Calu3 (cell line): ENCODE measurements at regions not wholly inside any gene's neighbourhood (a gene's known extent, or its start where the extent isn't known, plus 50 kb on each side); places are given as distances from the start of the nearest gene placed in this dataset.

Source experiments
- BruUV-seq: library from RNA; stranded (reverse); fragments of 400-500 nt; replicated peaks from 2 replicates; lab custom pipeline; 2021; lab: Mats Ljungman, UMichigan
- CTCF ChIA-PET: fragments of 300-600 bp; sonication (Branson Sonifier 250); formaldehyde crosslinking; loops from one replicate; lab custom pipeline; 2022; ENCODE audit warnings: antibody characterized with exemption; lab: Charles Lee
- DNase-seq: peaks from one replicate; pipeline ENCODE4 v3.0.0; 2022
- H3K27ac Mint-ChIP-seq: one replicate; pipeline ENCODE4 v1.8.0; 2022; ENCODE audit warnings: mixed read lengths; ENCODE audit not compliant: unreplicated experiment
- H3K27me3 Mint-ChIP-seq: one replicate; pipeline ENCODE4 v1.8.0; 2022; ENCODE audit warnings: mixed read lengths; ENCODE audit not compliant: unreplicated experiment
- H3K36me3 Mint-ChIP-seq: one replicate; pipeline ENCODE4 v1.8.0; 2022; ENCODE audit warnings: mild to moderate bottlenecking, moderate library complexity, mixed read lengths; ENCODE audit not compliant: insufficient read depth, unreplicated experiment
- H3K4me1 Mint-ChIP-seq: one replicate; pipeline ENCODE4 v1.8.0; 2022; ENCODE audit warnings: mild to moderate bottlenecking, low read depth, mixed read lengths; ENCODE audit not compliant: unreplicated experiment
- H3K4me3 Mint-ChIP-seq: one replicate; pipeline ENCODE4 v1.8.0; 2022; ENCODE audit warnings: mild to moderate bottlenecking, low read depth, moderate library complexity, mixed read lengths; ENCODE audit not compliant: unreplicated experiment
- H3K9me3 Mint-ChIP-seq: one replicate; pipeline ENCODE4 v1.8.0; 2022; ENCODE audit warnings: low read depth, mixed read lengths; ENCODE audit not compliant: unreplicated experiment
- intact Hi-C: fragments of 100-400 bp; cut with micrococcal nuclease; formaldehyde crosslinking; loops from one replicate; pipeline ENCODE4 v1.10.0; 2022; ENCODE audit not compliant: unreplicated experiment
- TF ChIP-seq, protein P1 (sequence below): fragments of 200-600 bp; IDR thresholded peaks from one replicate; pipeline ENCODE4 v1.8.0; 2022; ENCODE audit warnings: antibody characterized with exemption; ENCODE audit not compliant: unreplicated experiment

DNA sequence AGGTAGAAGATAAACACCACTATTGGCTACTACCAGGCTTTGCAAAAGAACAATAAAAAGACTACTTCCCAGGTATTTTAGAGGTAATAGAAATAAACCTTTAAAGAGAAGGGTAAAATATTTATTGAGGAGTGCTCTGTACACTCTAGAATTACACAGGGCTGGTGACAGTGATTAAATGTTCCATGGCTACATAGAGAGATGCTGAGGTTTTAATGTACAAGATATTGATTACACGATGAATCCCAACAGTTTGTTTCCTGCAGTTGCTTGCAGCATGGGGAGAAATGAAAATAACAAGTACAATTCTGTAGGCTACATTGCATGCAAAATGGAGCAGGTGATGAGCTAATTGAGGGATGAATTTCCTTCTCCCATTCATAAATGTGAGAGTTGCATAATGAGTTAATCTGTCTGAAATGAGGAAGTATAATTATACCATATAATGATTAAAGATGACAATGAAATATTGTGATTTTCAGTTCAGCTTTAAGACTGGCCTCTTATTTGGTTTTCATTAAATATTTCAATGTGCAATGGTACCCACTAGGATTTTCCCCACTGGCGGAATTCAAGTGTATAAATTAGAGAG lies 266.1 kb downstream of the SOCS6 start:
- no TSS peak for BruUV-seq
- peaks cover 11% of the 10 kb centered on the region for H3K4me1 Mint-ChIP-seq
- no peak overlapping the region for H3K4me3 Mint-ChIP-seq
- CTCF ChIA-PET, result no interaction called here
- H3K9me3 Mint-ChIP-seq, result no peaks in the 10 kb centered on the region
- TF ChIP-seq, protein P1, sequence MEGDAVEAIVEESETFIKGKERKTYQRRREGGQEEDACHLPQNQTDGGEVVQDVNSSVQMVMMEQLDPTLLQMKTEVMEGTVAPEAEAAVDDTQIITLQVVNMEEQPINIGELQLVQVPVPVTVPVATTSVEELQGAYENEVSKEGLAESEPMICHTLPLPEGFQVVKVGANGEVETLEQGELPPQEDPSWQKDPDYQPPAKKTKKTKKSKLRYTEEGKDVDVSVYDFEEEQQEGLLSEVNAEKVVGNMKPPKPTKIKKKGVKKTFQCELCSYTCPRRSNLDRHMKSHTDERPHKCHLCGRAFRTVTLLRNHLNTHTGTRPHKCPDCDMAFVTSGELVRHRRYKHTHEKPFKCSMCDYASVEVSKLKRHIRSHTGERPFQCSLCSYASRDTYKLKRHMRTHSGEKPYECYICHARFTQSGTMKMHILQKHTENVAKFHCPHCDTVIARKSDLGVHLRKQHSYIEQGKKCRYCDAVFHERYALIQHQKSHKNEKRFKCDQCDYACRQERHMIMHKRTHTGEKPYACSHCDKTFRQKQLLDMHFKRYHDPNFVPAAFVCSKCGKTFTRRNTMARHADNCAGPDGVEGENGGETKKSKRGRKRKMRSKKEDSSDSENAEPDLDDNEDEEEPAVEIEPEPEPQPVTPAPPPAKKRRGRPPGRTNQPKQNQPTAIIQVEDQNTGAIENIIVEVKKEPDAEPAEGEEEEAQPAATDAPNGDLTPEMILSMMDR, result no peak
- no peaks in the 10 kb centered on the region for H3K27me3 Mint-ChIP-seq
- H3K27ac Mint-ChIP-seq, result no peak overlapping the region
- no peak for DNase-seq
- intact Hi-C loops, result no loop called here
- no peaks in the 10 kb centered on the region for H3K36me3 Mint-ChIP-seq

DNA sequence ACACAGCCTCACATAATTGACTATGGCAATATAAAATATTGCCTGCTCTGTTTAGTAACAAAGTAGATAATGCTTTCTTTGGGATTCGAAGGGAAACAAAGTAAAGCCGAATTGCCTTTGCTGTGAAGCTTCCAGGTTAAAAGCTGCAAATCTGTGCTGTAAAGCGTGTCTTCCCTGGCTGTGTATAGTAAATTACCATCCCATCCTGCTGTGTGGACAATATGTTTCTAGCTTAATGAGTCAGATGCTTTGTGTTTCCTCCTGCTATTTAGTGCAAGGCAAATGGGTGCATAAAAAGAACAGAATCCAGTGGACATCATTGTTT lies 265.1 kb downstream of the SOCS6 start:
- Mint-ChIP-seq H3K36me3 (no peaks in the 10 kb centered on the region), H3K4me3 (no peak overlapping the region)

DNA sequence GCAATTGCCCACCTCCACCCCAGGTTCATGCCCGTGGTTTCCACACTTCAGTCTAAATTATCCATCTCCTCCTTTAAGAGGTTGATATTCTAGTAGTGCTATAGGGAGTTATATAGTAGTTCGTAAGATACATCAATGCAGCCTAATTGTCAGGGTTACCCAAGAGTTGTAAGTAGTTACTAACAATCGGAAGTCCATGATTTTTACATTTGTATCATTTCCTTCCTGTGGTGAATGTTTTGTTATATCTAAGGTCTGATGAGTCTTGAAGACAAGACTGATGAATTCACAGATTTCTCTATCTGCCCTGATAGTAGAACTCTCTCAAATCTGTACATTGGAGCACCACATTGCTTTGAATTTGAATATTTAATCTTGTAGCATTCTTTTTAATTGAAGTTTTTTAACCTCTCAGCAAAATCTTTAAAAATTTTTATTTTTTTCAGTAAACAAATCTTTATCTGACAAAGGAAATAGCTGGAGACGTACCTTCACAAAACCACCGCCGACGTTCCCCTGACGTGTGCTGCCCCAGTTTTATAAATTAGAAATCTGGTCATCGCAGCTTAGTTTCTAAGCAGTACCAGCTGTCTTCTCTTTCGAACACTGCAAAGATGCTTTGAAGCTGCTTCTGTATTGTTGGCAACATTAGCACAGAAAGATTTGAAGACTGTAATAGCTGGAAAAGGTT lies 264.5 kb downstream of the SOCS6 start:
- H3K27ac Mint-ChIP-seq, result no peak overlapping the region
- H3K36me3 Mint-ChIP-seq, result no peaks in the 10 kb centered on the region
- TF ChIP-seq, protein P1, result no peak
- intact Hi-C loops, result no loop called here
- BruUV-seq, result no TSS peak
- no peaks in the 10 kb centered on the region for H3K27me3 Mint-ChIP-seq
- H3K4me1 Mint-ChIP-seq, result peaks cover 11% of the 10 kb centered on the region
- DNase-seq, result no peak
- no peak overlapping the region for H3K4me3 Mint-ChIP-seq
- CTCF ChIA-PET, result interaction anchor here (0.7 kb wide), 1 partner anchor 201 kb away, joined by 3 read pairs; no protein-coding TSS in a partner anchor
- H3K9me3 Mint-ChIP-seq, result peaks cover 3% of the 10 kb centered on the region

More for the DNA sequence above, 265.1 kb downstream of the SOCS6 start:
- no TSS peak for BruUV-seq
- TF ChIP-seq, protein P1, result no peak
- intact Hi-C loops, result no loop called here
- Mint-ChIP-seq H3K4me1 (peaks cover 11% of the 10 kb centered on the region), H3K27me3 (no peaks in the 10 kb centered on the region), H3K9me3 (peaks cover 3% of the 10 kb centered on the region), H3K27ac (no peak overlapping the region)
- no peak for DNase-seq
- CTCF ChIA-PET, result interaction anchor here (0.7 kb wide), 1 partner anchor 201 kb away, joined by 3 read pairs; no protein-coding TSS in a partner anchor

DNA sequence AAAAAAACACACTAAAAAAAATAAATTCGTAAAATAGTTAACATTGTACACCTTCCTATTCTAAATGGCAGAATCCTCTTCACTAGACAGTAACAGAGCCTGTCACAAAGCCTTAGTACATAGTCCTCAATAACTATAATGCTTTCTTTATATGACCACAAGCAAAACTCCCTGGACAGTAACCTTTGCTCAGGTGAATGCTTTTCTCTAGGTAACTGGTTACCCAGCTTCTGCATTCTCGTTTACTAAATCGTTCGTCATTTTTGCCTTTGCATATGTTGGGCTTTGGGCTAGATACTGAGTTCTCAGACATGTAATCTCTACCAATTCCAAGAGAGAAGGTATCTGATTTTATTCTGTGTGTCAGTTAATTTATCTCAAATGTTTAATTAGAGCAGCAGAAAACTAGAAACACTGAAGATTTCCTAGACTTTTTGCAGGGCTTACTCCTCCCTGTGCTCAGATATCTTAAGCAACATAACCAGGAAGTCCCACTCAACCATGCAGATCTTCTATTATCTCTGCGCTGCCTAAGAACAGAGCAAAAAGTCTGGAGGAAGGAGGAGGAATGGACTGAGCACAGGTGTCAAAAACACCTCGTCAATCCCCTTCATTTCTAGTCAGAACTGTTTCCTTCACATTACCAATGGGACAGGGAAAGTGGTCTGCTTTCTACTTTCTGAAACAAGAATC lies 247.7 kb downstream of the SOCS6 start:
- TF ChIP-seq, protein P1, result no peak
- Mint-ChIP-seq H3K27me3 (no peaks in the 10 kb centered on the region), H3K9me3 (no peaks in the 10 kb centered on the region), H3K4me3 (no peak overlapping the region), H3K36me3 (no peaks in the 10 kb centered on the region), H3K27ac (no peak overlapping the region), H3K4me1 (no peaks in the 10 kb centered on the region)
- intact Hi-C loops, result no loop called here
- CTCF ChIA-PET, result no interaction called here
- no peak for DNase-seq
- BruUV-seq, result no TSS peak
